ENCODE measurements at regions not wholly inside any gene's neighbourhood (a gene's known extent, or its start where the extent isn't known, plus 50 kb on each side); places are given as distances from the start of the nearest gene placed in this dataset.
"Not testable (repeated sequence)": the region's sequence is repeated elsewhere in the genome, so short reads cannot be mapped to it uniquely, and the experiment has no call there.

DNA sequence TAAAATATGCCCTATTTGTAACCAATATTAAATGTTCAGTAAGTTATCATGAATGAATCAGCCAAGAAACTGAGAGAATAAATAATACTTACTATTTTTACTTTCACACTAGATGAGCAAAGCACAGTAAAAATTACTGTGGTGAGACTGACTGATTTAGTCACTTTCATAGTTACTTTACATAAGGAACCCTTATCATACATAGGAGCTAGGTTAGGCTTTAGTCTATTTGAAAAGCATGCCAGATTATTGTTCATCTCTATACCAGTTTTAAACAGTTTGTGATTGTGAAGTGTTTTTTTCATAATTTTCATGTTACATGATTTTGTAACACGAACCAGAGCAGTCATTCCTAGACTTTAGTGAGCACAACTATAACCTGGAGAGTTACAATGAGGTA, 80.7 kb upstream of the MAGI2 start:
- FAIRE-seq (no peak), DNase-seq (ENCODE audit: insufficient read length) (no peak)
- TF ChIP-seq POLR2A (IDR thresholded peaks at IDR 0.05; ENCODE audit: low read depth, low read length) = no peak
- TF ChIP-seq TAF1 (IDR thresholded peaks at IDR 0.05; ENCODE audit: borderline replicate concordance, low read depth, low read length) = no peak
- no peak for TF ChIP-seq POLR2AphosphoS5 (IDR thresholded peaks at IDR 0.05; ENCODE audit: low read depth, low read length)

DNA sequence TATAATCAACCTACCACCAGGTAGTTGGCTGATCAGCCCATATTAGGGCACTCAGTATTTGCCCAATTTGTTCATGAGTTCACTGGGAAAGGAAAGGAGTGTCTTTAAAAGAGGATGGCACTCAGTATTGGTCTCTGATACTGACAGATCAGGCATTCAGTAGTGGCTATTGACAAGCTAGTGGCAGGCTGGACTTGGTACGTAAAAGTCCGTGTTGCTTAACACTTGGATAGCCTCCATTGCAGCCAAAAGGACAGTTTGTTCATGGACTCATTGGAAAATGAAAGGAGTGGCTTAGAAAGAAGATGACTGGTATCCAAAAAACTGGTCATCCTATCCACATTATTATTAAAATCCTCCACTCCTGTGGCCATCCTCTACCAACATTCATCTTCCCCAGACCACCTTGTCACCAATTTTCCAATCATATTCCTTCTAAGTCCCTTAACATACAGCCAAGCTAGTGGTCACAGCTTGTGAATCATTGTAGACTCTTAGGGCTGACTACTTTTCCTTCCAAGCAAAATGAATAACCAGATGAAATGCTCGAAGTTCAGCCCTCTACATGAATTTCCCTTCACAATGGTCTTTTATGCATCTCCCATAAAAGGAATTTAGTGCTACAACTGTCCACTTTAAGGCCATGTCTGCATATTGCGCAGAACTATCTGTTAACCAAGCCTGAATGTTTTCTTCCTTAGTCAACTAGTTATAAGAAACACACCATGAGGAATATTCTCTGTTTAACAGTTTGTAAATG, 78.6 kb upstream of the MAGI2 start:
- FAIRE-seq (no peak), DNase-seq (ENCODE audit: insufficient read length) (no peak)
- TF ChIP-seq POLR2AphosphoS5 (IDR thresholded peaks at IDR 0.05; ENCODE audit: low read depth, low read length) (no peak), TAF1 (IDR thresholded peaks at IDR 0.05; ENCODE audit: borderline replicate concordance, low read depth, low read length) (no peak), POLR2A (IDR thresholded peaks at IDR 0.05; ENCODE audit: low read depth, low read length) (no peak)

DNA sequence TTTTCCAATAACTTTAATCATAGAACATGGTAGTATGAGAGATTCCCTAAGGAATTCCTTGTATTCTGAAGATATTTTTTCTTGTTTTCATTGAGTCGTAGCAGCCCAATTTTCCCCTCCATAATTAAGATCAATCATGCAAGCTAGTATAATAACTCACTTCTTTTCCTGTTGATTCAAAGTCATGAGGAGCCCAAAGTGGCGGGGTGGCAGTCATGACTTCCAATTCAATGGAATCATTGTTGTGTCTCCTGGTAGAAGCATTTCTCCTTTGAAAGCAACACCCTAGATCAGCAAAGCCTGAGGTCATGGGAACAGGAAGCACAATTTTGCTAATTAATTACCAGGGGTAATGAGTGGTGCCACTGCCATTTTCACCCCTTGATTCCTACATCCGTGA, 77.6 kb upstream of the MAGI2 start:
- no peak for TF ChIP-seq TAF1 (IDR thresholded peaks at IDR 0.05; ENCODE audit: borderline replicate concordance, low read depth, low read length)
- TF ChIP-seq POLR2A (IDR thresholded peaks at IDR 0.05; ENCODE audit: low read depth, low read length) = no peak
- no peak for TF ChIP-seq POLR2AphosphoS5 (IDR thresholded peaks at IDR 0.05; ENCODE audit: low read depth, low read length)
- no peak for DNase-seq (ENCODE audit: insufficient read length)
- FAIRE-seq = no peak

DNA sequence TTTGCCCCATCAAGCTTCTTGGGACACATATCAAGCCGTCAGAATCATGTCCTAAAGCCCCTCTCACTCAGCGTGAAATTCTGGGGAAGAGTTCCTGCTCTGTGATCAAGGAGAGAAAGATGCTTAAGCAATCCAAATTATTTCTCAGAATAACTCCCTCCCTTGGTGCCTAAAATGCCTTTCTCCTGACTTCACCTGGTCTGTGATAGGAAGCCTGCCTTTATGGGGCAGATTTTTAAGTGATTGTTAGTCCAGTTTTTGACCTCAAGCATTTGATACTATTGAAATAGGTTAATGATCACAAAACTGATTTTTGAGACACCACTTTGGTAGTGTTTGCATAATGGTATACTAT, 76.4 kb upstream of the MAGI2 start:
- no peak for FAIRE-seq
- TF ChIP-seq TAF1 (IDR thresholded peaks at IDR 0.05; ENCODE audit: borderline replicate concordance, low read depth, low read length) (no peak), POLR2AphosphoS5 (IDR thresholded peaks at IDR 0.05; ENCODE audit: low read depth, low read length) (no peak)
- DNase-seq (ENCODE audit: insufficient read length) = no peak

DNA sequence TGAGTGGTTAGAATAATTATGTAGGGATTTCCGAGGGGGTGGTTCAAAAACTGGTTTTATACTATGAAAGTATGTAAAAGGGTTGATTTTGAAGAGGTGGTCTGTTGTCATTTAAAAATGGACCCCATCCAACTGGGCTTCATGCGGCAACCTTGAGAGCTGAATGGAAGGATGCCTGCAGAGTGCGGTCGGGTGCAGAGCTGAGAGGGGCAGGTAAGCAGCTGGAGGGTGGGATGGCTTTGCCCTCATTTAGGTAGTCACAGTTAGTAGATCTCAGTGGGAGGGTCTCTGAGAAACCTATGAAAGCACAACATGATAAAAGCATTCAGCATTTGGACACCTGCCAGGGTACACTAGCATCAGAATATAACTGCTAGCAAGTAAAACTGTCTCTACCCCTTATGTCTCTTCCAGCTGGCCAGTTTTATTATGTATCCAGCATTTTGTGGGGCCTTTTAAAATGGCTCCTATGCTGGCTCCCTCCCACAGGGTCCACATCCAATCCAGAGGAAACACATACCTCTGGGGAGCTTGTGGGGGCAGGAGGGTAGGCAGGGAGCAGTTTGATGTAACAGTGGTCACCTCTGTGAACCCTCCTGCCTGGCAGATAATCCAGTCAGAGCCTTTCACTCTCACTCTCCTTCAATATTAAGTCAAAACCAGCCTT, 75.9 kb upstream of the MAGI2 start:
- DNase-seq (ENCODE audit: insufficient read length) (no peak), FAIRE-seq (no peak)
- TF ChIP-seq POLR2A (IDR thresholded peaks at IDR 0.05; ENCODE audit: low read depth, low read length) (no peak), TAF1 (IDR thresholded peaks at IDR 0.05; ENCODE audit: borderline replicate concordance, low read depth, low read length) (no peak), POLR2AphosphoS5 (IDR thresholded peaks at IDR 0.05; ENCODE audit: low read depth, low read length) (no peak)

DNA sequence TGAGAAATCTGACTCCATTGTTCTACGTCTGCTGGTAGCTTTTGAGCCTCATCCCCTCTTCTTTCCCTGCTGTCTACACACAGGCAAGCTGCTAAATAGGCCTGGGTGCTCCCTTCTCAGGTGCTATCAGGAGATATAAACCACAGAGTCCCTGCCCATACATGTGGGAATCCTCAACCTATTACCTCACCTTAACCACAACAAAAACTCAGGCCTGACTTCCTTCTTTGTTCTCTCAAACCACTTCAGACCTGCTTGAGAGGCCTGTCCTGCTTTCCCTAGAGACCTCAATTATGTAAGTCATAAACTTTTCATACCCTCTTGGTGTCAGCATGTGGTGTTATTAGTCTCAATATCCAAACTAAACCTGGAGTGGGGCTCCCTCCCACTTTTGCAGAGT, 75.0 kb upstream of the MAGI2 start:
- DNase-seq (ENCODE audit: insufficient read length) (no peak), FAIRE-seq (no peak)
- TF ChIP-seq TAF1 (IDR thresholded peaks at IDR 0.05; ENCODE audit: borderline replicate concordance, low read depth, low read length) (no peak), POLR2A (IDR thresholded peaks at IDR 0.05; ENCODE audit: low read depth, low read length) (no peak), POLR2AphosphoS5 (IDR thresholded peaks at IDR 0.05; ENCODE audit: low read depth, low read length) (no peak)

DNA sequence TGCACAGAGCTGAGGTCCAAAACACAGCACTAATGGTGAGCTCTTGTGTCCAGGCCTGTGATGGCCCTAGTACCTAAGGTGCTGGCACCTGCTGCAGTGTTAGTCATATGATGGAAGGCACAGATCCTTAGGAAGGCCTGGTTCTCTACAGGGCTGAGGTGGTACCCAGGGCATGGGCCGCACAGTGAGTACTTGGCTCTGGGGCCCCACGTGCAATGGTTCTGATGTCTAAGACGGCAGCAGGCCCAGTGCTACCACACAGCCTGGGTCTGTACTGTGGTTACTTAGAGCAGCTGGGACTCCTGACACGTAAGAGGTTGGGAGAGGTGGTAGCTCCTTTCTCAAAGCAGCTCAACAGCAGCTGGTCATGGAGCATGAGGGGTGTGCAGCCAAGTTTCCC, 70.6 kb upstream of the MAGI2 start:
- FAIRE-seq (no peak), DNase-seq (ENCODE audit: insufficient read length) (no peak)
- TF ChIP-seq POLR2AphosphoS5 (IDR thresholded peaks at IDR 0.05; ENCODE audit: low read depth, low read length) (no peak), TAF1 (IDR thresholded peaks at IDR 0.05; ENCODE audit: borderline replicate concordance, low read depth, low read length) (no peak), POLR2A (IDR thresholded peaks at IDR 0.05; ENCODE audit: low read depth, low read length) (no peak)

DNA sequence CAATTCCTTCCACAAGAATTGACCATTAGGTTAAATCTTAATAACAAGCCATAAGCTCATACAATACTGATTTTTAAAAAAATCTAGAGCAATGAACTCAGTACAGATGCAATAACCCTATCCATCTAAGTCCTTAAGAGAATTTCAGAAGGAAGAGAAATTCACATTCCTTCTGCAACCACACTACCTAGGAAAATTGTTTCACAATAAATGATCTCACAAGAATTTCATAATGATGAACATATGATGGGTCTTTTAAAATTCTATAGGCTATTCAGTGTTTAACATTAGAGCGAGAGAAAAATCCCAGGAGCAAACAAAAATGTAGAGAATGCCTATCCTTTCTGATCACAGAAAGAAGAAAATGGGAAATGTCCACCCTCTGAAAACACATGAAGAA, 70.0 kb upstream of the MAGI2 start:
- DNase-seq (ENCODE audit: insufficient read length) = no peak
- no peak for TF ChIP-seq POLR2AphosphoS5 (IDR thresholded peaks at IDR 0.05; ENCODE audit: low read depth, low read length)
- no peak for TF ChIP-seq TAF1 (IDR thresholded peaks at IDR 0.05; ENCODE audit: borderline replicate concordance, low read depth, low read length)
- TF ChIP-seq POLR2A (IDR thresholded peaks at IDR 0.05; ENCODE audit: low read depth, low read length) = no peak
- FAIRE-seq = no peak

DNA sequence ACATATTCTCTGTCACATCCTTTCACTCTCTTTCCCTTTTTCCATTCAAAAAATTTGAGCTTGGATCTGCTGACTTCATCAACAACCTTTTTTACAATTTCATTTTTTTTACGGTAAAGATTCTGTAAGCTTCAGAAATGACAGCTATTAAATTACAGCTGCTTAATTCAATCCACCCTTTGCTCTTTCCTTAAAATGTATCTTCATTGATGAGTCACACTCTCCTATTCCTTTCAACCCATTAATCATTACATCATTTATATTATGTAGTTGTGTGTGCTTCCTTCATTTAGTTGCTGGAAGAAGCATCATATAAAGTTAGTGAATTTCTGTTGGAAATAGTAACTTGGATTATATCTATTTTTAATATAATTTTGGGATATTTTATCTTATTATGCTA, 67.1 kb upstream of the MAGI2 start:
- DNase-seq (ENCODE audit: insufficient read length) (no peak), FAIRE-seq (no peak)
- TF ChIP-seq POLR2A (IDR thresholded peaks at IDR 0.05; ENCODE audit: low read depth, low read length) (no peak), POLR2AphosphoS5 (IDR thresholded peaks at IDR 0.05; ENCODE audit: low read depth, low read length) (no peak), TAF1 (IDR thresholded peaks at IDR 0.05; ENCODE audit: borderline replicate concordance, low read depth, low read length) (no peak)

DNA sequence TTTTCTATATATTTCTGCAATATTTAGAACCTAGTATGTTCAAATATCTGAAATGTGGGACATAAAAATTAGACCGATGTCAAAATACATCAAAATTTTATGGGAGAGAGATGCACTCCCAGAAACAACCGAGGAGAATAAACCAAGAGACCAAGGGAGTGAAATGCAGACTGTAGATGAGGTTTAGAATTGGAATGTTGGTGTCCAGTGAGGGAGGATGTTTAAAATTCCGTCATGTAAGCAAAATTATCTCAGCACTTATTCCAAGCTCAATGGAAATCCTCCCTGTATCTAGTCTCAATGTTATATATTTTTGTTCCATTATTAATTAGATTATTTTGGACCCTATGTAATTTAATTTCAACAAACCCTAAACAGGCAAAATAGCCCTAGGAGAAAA, 61.9 kb upstream of the MAGI2 start:
- DNase-seq (ENCODE audit: insufficient read length) = no peak
- TF ChIP-seq POLR2A (IDR thresholded peaks at IDR 0.05; ENCODE audit: low read depth, low read length) (no peak), TAF1 (IDR thresholded peaks at IDR 0.05; ENCODE audit: borderline replicate concordance, low read depth, low read length) (no peak), POLR2AphosphoS5 (IDR thresholded peaks at IDR 0.05; ENCODE audit: low read depth, low read length) (no peak)
- FAIRE-seq = no peak

DNA sequence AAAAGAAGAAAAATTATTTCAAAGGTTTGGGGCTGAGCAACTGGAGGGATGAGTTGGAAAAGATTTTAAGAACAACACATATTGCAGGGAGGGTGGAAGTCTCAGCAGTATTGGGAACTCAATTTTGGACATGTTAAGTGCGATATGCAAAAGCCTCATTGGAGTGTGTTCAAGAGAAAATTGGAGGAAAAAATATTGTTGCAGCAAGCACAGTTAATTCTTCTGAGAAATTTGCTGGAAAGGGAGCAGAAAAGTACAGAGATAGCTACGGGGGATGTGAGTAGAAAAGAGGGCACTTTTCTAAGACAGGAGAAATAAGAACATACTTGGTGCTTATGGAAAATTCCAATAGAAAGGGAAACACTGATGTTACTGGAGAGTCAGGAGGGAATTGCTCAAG, 59.8 kb upstream of the MAGI2 start:
- FAIRE-seq (no peak), DNase-seq (ENCODE audit: insufficient read length) (no peak)
- TF ChIP-seq POLR2AphosphoS5 (IDR thresholded peaks at IDR 0.05; ENCODE audit: low read depth, low read length) (no peak), POLR2A (IDR thresholded peaks at IDR 0.05; ENCODE audit: low read depth, low read length) (no peak), TAF1 (IDR thresholded peaks at IDR 0.05; ENCODE audit: borderline replicate concordance, low read depth, low read length) (no peak)

DNA sequence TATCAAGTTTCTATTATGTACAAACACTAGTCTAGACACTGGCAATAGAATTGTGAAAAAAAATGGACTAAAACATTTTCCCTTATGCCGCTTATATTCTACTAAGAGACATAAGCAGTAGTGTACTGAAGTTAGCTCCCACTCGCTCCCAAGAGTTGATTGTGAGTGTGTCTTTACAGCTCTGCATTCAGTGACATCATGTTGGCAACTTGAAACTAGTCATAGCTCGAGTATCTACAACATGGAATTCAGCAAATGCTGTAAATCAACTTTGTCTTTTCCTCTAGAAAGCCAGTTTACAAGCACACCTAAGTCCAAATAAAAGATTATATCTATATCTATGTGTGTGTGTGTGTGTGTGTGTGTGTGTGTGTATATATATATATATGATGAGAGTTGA, 58.8 kb upstream of the MAGI2 start:
- DNase-seq (ENCODE audit: insufficient read length) = no peak
- FAIRE-seq = no peak
- TF ChIP-seq TAF1 (IDR thresholded peaks at IDR 0.05; ENCODE audit: borderline replicate concordance, low read depth, low read length) (no peak), POLR2AphosphoS5 (IDR thresholded peaks at IDR 0.05; ENCODE audit: low read depth, low read length) (no peak), POLR2A (IDR thresholded peaks at IDR 0.05; ENCODE audit: low read depth, low read length) (no peak)

DNA sequence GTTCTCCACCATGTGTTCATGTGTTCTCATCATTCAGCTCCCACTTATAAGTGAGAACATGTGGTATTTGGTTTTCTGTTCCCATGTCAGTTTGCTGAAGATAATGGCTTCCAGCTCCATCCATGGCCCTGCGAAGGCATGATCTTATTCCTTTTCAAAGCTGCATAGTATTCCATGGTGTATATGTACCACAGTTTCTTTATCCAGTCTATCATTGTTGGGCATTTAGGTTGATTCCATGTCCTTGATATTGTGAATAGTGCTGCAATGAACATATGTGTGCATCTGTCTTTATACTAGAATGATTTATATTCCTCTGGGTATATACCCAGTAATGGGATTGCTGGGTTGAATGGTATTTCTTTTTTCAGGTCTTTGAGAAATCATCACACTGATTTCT, 57.6 kb upstream of the MAGI2 start:
- DNase-seq (ENCODE audit: insufficient read length); FAIRE-seq: not testable (repeated sequence)

Measured in GM12892 (cell line).